HG03025 (cell line): ENCODE measurements at regions not wholly inside any gene's neighbourhood (a gene's known extent, or its start where the extent isn't known, plus 50 kb on each side); places are given as distances from the start of the nearest gene placed in this dataset.

Experiments
- ATAC-seq: cut with Tn5 transposase; IDR thresholded peaks from one replicate; pipeline ENCODE4 v1.9.1; 2021; ENCODE audit warnings: mild to moderate bottlenecking, moderate library complexity; ENCODE audit not compliant: unreplicated experiment, low FRiP score

DNA sequence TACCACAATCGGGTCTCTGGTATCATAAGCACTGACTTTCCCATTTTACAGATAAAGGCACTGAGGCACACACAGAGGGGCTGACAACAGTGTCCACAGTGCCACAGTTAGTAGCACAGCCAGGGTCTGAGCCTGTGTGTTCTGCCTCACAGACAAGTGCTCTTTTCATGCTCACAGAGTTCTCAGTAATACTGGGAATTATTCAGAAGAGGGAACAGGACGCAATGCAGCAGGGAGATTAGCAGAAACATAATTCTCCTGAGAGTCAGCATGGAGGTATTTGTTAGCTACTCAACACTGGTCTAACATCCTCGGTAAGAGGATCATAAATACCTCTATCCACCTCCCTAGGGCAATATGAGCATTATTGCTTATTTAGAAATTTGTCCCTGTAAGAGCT is 219.3 kb upstream of the EEA1 start:
- ATAC-seq: no peak

DNA sequence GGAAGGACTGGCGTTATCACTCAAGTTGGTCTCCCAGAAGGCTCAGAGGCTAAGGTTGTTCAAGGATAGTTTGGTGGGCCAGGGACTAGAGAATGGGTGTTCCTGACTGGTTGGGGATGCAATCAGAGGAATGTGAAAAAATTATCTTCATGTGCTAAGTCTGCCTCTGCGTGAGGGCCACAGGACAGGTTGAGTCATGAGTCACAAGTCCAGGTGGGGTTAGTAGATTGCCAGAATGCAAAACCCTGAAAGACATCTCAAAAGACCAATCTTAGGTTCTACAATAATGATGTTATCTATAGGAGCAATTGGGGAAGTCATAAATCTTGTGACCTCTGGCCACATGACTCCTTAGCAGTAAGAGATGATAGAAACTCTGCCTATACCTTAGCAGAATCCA is 220.1 kb upstream of the EEA1 start:
- no peak for ATAC-seq

DNA sequence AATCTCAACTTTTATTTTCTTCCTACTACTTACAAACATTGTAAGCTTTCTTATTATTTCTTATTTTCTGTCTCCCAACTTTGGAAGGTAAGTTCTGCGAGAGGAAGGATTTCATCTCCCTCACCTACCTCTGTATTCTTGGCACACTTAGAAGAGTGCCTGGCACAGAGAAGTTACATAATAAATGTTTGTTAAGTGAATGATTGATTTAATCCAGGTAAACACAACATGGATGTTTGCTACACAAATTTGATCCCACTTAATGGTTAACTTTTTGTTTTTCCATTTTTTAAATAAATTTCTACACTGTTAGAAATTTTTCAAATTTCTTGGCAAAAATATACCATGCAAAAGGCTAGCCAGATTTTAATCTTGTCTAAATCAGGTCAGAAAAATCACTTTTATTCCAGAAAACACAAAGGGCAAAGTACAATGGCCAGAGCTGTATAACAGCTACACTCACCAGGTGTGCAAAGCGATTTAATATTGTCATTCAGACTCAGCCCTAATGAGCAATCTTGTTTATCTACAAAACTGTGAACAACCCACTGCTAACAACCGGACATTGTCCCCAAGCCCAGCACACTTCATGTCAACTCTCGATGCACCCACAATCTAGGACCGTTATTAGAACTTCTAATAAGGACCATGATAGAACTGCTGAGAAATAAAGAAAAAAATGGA is 222.1 kb upstream of the EEA1 start:
- no peak for ATAC-seq

DNA sequence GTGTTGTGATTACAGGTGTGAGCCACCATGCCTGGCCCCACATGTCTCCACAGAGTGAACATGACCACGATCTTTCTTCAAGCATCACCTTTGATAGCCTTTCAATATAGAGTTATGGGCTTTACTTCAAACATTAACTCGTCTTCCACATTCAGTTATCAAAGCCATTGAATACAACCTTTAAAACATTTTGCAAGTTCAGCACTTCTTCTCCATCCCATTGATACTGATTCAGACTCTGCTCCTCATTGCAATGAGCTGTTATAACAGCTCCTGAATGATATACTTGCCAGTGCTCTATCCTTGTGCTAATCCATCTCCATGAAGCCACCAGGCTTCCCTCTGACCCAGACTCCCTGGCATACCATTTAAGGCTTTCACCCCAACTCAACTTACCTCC is 223.5 kb upstream of the EEA1 start:
- no peak for ATAC-seq

DNA sequence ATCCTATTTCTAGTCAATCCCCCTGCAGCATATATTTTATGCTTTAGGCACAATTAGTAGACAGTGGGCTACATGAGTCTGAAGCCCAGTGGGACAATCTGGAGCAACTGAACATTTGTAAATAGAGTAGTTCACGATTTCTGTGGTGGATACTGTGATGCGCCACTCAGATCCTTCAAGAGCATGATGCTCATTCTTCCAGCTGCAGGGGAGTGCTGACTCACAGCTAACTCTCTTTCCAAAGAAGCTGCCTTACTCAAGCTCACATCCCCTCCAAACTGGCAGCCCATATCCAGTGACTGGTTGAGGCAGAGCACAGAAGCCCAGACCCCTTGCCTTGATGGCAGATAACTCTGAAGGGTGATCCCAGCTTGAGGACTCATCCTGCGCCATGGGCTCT is 224.2 kb upstream of the EEA1 start:
- no peak for ATAC-seq

DNA sequence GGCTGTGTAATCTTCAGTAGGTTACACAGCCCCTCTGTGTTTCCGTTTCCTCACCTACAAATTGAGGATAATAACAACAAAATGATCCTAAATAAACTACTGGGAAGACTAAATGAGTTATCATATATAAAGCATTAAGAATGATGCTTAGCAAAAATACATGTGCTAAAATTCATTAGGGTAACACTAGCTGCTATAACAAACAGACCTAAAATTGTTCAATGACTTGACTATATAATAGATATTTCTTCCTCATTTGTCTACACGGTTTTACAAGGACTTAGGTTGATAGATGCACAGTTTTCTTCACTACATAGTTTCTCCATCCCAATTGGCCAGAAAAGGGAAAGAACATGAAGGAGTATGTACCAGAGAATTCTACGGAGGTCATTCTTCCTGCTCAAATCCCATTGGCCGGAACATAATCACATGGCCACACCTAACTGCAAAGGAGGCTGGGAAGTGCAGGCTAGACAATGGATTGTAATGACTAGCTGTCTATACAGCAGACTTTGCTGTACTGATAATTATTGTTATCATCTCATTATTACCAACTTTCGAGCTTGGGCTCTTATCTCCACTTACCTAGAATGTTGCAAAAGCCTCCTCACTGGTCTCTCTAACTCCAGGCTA is 223.5 kb upstream of the NUDT4 start:
- no peak for ATAC-seq

DNA sequence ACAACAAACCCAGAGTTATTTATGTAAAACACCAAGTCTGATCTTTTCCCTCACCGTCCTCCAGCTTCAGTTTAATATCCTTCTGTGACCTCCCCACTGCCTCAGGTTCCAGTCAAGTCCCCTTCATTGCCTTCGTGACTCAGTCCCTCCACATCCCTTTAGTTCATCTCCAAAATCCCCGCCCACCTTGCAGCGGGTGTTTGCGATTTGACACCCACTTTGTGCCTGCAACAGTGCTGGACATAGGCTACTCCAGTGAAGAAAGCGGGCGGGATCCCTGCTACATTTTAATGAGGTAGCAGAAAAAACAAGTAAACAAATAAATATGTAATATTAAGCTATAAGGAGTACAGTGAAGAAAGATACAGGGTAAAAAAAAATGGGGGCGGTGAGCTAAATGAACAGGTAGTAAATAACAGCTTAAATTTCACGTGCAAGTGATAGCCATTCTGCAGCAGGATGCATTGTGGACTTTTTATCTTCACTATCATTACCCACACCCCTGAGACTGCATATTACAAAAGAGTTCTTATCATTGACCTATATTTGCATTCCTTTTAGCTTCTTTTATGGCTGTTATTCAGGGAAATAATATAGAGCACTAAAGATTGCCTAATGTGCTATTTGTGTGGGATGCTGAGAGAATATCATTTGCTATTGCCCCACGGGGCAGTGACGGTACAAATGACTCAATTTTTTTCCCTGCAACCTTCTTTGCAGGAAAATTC is 222.8 kb upstream of the NUDT4 start:
- ATAC-seq: no peak

DNA sequence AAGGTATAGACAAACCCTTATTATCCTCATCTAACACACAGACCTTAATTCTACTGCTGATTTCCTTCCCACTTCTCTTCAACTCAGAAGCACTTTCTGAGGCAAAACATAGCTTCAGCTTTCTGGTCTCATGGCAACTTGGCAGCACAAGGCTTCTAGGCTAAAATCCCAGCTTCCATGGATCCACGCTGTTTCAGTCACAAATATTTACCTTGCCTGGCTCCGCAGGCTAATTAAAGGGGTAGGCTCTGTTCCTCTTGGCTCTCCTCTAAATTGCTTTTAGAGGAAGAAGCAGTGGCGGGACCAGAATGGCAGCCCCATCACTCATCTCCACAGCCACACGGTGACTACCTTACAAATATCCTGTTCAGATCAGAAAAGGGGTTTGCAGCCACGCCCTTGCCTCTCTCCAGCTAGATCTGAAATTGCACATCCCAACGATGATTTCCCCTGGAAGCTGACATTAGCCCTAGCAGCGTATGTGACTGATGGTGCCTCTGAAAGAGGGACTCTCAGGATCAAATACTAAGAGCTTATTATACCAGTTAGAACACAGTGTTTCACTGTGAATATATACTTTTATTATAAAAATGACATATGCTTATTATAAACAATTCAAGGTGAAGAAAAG is 221.5 kb upstream of the NUDT4 start:
- ATAC-seq: no peak

DNA sequence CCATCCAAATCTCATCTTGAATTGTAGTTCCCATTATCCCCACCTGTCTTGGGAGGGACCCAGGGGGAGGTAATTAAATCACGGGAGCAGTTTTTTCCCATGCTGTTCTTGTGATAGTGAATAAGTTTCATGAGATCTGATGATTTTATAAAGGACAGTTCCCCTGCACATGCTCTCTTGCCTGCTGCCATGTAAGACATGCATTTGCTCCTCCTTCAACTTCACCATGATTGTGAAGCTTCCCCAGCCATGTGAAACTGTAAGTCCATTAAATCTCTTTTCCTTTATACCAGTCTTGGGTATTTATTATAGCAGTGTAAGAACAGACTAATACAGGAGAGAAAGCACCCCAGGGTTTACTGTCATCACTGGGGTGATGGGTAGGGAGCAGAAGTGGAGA is 220.4 kb upstream of the NUDT4 start:
- no peak for ATAC-seq

DNA sequence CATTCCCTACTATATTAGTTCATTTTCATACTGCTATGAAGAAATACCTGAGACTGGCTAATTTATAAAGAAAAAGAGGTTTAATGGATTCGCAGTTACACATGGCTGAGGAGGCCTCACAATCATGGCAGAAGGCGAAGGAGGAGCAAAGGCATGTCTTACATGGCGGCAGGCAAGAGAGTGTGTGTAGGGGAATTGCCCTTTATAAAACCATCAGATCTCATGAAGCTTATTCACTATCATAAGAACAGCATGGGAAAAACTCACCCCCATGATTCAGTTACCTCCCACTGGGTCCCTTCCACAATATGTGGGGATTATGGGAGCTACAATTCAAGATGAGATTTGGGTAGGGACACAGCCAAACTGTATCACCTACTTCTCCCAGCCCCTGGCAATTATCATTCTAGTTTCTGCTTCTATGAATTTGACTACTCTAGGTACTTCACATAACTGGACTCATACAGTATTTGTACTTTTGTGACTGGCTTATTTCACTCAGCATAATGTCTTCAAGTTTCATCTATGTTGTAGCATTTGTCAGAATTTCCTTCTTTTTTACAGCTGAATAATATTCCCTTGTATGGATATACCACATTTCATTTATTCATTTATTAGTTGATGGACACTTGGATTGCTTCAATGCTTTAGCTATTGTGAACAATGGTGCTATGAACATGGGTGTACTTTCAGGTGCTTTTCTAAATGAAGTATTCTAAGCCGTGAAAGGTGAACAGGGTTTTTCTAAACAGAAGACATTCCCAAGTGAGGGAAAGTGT is 219.5 kb upstream of the NUDT4 start:
- no peak for ATAC-seq

DNA sequence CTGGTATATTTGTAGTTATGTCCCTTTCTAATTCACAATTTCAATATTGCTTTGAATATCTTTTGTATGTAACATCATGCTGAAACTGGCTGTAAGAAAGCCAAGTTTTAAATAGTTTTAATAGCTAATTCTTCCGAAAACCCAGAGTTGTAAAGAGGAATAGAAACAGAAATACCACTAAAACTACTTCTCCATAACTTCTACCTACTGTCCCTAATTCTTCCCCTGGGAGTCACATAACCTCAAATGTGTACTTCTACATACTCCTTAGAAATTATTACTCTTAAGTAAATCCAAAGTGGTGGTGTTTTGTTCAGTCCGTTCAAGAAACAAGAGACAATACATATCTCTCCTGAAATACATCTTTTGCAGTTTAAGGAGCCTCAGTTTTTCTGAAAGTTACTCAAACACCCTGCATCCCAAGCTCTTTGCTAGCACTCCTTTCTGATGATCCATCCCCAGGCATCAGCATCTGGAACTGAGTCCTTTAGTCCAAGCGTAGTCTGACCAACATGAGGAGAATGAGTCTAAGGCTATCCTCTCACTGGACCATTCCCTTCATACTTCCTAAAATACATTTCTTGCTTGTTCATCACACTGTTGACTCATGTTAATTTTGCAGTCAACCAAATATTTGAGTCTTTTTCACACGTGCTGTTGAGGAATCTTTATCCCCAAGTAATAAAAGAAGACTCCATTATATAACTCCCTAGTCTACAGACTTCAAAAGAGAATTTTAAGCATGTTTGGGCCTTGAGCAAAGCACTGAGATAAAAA is 214.3 kb upstream of the NUDT4 start:
- ATAC-seq: no peak

DNA sequence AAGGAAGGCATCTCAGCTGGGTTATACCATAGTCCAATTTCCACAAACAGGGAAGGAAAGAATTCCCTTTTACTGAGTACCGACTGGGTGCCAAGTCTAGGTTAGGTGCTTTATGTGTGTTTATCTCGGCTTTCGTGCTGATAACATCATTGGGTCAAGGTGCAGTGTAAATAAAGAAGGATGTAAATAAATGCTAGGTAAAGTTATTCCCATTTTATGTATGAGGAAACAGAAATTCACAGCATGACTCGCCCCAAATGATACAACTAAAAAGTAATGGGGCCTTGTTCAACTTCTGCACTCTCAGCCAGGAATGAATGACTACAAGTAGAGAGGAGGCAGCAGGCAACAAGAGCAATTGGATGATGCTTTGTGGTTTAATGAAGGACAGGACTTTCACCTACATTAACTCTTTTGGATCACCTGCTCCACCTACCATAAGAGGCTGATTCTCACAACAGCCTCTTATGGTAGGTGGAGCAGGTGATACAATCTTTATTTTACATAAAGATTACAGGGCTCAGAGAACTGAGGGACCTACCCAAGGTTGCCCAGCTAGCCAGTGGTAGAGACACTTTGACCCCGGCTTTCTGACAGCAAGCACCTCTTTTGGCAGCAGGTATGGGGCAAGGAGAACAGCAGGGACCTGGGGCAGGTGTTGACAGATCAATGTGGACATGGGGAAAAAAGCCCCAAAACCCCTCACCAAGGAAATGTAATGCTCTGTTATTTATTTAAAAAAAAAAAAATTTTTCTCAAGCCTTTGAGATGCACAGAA is 213.4 kb upstream of the NUDT4 start:
- no peak for ATAC-seq

DNA sequence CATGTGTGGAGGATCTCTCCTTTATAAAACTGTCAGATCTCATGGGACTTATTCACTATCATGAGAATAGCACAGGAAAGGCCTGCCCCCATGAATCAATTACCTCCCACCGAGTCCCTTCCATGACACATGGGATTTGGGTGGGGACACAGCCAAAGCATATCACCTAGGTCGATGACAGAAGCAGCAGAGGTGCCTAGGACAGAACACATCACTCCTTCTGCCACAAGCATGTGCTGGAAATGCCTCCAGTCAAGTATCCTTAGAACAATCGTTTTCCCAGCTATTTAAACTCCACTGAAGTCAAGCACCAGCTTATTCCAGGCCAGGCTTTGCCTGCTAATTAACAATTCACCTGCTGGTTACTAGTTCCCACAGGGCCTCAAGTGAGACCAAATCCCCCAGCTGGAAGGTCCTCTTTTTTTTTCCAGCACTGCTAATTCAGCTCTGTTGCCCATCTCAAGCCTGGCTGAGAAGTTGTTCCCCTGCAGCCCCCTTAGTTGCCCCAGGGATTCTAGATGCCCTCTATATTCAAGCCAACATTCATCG is 212.3 kb upstream of the NUDT4 start:
- no peak for ATAC-seq

DNA sequence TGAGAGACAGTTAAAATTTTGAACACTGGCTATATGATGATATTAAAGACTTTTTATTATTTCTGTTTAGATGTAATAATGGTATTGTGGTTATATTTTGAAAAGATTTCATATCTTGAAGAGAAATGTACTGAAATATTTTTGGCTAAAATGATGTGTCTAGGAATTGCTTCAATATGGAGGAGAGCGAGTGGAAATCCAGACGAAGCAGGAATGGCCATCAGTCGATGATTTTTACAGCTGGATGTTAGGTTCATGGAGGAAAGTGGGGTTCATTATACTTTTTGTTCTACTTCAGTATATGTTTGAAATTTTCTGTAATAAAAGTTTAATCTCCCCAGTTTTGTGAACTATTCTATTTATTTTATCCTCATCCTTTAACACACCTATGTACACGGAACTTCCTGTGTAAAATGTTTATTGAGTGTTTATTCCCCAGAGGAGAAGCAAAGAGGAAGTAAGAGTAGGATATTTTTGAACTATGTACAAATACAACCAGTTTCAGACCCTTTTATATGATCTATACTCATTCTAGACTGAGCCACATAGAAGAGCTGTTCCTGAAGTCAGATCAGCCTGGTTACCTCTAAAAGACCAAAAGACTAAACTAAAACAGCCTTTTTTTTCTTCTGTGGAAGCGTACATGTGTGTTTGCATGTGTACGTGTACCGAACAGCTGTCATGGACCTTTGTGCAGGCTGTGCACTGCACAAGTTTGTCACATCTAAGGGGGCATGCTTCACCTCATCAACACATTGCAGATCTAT is 211.0 kb upstream of the NUDT4 start:
- ATAC-seq: peak; percentile 70

DNA sequence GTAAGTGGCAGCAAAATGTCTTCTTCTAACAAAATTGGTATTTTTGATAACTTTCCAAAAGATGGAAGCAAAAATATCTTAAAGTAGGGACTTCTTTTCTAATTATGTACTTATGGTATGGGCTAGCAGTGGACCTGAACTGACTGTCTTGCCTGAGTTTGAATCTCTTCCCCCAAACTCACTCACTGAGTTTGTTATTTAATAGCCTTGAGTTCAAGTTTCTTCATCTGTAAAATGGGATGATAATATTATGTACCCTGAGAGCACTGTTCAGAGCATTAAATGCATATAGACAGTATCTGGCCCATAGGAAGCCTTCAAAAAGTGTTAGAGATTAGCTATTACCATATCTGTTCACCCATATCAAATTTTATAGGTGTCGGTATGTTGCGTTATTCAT is 210.4 kb upstream of the NUDT4 start:
- ATAC-seq: no peak

DNA sequence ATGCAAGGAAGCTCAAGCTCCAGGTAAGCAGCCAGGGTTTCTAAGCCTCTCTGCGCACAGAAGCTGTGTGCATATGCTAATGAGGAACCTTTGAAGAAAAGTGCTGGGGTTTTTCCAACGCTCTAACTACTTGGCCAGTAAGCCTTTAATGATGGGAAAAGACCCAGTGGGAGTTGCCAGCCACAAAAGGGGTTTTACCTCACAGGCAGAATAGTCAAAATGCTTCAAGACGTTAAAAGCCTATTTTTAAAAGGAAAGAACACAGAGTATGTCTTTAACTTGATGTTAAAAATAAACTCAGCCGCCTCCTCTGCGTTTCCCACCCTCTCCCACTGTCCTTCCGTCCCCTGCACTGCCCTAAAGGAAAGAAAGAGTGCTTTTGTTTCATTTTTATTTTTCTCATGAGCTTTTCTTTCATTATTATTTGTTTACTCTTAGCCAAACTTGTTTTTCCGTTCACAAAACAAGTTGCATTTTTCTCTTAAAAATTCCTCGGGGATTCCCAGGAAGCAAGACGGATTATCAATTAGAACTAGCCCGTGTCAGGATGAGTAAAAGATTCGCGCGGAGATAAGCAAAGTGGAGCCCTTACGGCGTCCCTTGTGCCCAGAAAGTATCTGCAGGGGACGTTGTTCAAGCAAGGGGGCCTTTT is 209.8 kb upstream of the NUDT4 start:
- ATAC-seq: peak; percentile 38

DNA sequence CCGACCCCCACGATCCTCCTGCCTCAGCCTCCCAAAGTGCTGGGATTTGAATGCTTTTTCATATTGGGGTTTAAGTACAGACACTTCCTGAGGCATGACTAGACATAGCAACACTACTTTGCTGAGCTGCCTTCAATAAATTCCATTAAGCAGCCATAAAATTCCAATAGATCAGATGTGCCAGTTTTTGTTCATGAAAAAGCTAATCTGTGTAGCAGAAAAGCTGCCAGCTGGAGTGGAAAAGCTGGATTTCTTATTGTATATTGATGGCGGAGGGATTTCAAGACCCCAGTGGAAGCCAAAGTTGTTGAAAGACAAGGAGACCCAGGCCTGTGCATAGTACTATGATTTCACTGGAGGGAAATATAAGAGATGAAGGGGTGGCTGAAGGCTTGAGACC is 209.0 kb upstream of the NUDT4 start:
- ATAC-seq: no peak

DNA sequence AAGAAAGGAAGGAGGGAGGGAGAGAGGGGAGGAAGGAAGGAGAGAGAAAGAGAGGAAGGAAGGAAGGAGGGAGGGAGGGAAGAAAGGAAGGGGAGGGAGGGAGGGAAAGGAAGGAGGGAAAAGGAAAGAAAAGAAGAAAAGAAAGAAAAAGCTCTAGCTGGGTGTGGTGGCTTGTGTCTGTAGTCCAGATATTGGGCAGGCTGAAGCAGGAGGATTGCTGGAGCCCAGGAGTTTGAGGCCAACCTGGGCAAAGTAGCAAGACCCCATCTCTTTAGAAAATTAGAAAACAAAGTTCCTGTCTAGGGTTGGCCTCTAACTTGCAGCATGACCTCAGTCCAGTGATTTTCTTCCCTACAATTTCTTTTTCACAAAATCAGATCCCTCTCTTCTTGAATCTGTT is 208.2 kb upstream of the NUDT4 start:
- ATAC-seq: no peak
